Retinal pigment epithelial cell (primary cell): ENCODE measurements at regions not wholly inside any gene's neighbourhood (a gene's known extent, or its start where the extent isn't known, plus 50 kb on each side); places are given as distances from the start of the nearest gene placed in this dataset.

Experiments used
- DNase-seq: peaks from one replicate; pipeline ENCODE4 v3.0.0-alpha.2; 2010; ENCODE audit warnings: low read depth
- H3K4me3 ChIP-seq: 2 replicates; pipeline ENCODE4 v1.5.1; 2011; ENCODE audit warnings: mild to moderate bottlenecking, low read length, control low read depth, moderate library complexity
- CTCF ChIP-seq: conservative IDR thresholded peaks from 2 replicates; pipeline ENCODE4 v1.5.1; 2011; ENCODE audit warnings: low read depth, low read length, control low read depth, inconsistent platforms

- no peak overlapping the region for H3K4me3 ChIP-seq
- no peak for DNase-seq
- TF ChIP-seq CTCF: no peak
Measured at GRCh38 chr2:16063955-16064633, 123.7 kb downstream of the MYCN start.

GRCh38 chr2:16063251-16063850, 123.0 kb downstream of the MYCN start:
- no peak overlapping the region for H3K4me3 ChIP-seq
- no peak for DNase-seq
- TF ChIP-seq CTCF: no peak

- DNase-seq: no peak
- TF ChIP-seq CTCF: no peak
- H3K4me3 ChIP-seq: no peak overlapping the region
Measured at GRCh38 chr2:16062471-16063250, 122.3 kb downstream of the MYCN start.

- no peak for TF ChIP-seq CTCF
- DNase-seq: no peak
- H3K4me3 ChIP-seq: no peak overlapping the region
Measured at GRCh38 chr2:16061441-16062217, 121.3 kb downstream of the MYCN start.

- TF ChIP-seq CTCF: no peak
- no peak for DNase-seq
- no peak overlapping the region for H3K4me3 ChIP-seq
Measured at GRCh38 chr2:16060936-16061338, 120.6 kb downstream of the MYCN start.

- DNase-seq: no peak
- TF ChIP-seq CTCF: no peak
- H3K4me3 ChIP-seq: no peak overlapping the region
Measured at GRCh38 chr2:16060125-16060935, 120.0 kb downstream of the MYCN start.
